ENCODE measurements at regions not wholly inside any gene's neighbourhood (a gene's known extent, or its start where the extent isn't known, plus 50 kb on each side); places are given as distances from the start of the nearest gene placed in this dataset.

GRCh38 chr13:64643066-64643465 is 2587.1 kb downstream of the PCDH9 start:
- TF ChIP-seq CTCF (IDR thresholded peaks at IDR 0.05) (no peak), POLR2AphosphoS5 (IDR thresholded peaks at IDR 0.05) (no peak), POLR2A (IDR thresholded peaks at IDR 0.05) (no peak)

All from prostate gland (tissue), 2 donors.